ENCODE measurements at regions not wholly inside any gene's neighbourhood (a gene's known extent, or its start where the extent isn't known, plus 50 kb on each side); places are given as distances from the start of the nearest gene placed in this dataset.

GRCh38 chrX:130485870-130486269 is 84.1 kb downstream of the RBMX2 start:
- TF ChIP-seq RARB (CRISPR knock-in tag; IDR thresholded peaks at IDR 0.05) (no peak), ZNF70 (CRISPR knock-in tag; IDR thresholded peaks at IDR 0.05) (no peak), GLIS3 (CRISPR knock-in tag; IDR thresholded peaks at IDR 0.05) (no peak), CSRNP3 (CRISPR knock-in tag; IDR thresholded peaks at IDR 0.05) (no peak), ZFP3 (CRISPR knock-in tag; IDR thresholded peaks at IDR 0.05) (no peak), ISL1 (CRISPR knock-in tag; IDR thresholded peaks at IDR 0.05) (no peak), TSHZ2 (CRISPR knock-in tag; IDR thresholded peaks at IDR 0.05) (no peak), TCF4 (CRISPR knock-in tag; IDR thresholded peaks at IDR 0.05; ENCODE audit: borderline replicate concordance) (no peak), PATZ1 (CRISPR knock-in tag; IDR thresholded peaks at IDR 0.05; ENCODE audit: borderline replicate concordance) (no peak), ZNF8 (CRISPR knock-in tag; IDR thresholded peaks at IDR 0.05) (no peak), BACH2 (CRISPR knock-in tag; IDR thresholded peaks at IDR 0.05; ENCODE audit: borderline replicate concordance) (no peak), ZFP30 (CRISPR knock-in tag; IDR thresholded peaks at IDR 0.05) (no peak)
